Heart left ventricle (tissue), 16 donors: ENCODE measurements at regions not wholly inside any gene's neighbourhood (a gene's known extent, or its start where the extent isn't known, plus 50 kb on each side); places are given as distances from the start of the nearest gene placed in this dataset.

Experiments
- ATAC-seq, 4 donors: fragments of 200-7000 bp; cut with Tn5 transposase; one replicate each; pipeline ENCODE4 v1.9.1; 2020 to 2022; ENCODE audit warnings: moderate library complexity in 4 of 4, mild to moderate bottlenecking in 3 of 4, moderate number of reproducible peaks in 1 of 4
- DNase-seq, 5 donors: peaks; one replicate each; pipeline ENCODE4 v3.0.0-alpha.2; 2020
- H3K27ac ChIP-seq, 12 donors: fragments of 200-600 bp; sonication (generic) in 4 of 12; one replicate each; pipeline versions ENCODE4 v1.5.0 to v1.8.0; 2016 to 2022; ENCODE audit warnings: mild to moderate bottlenecking in 2 of 12
- H3K27me3 ChIP-seq, 9 donors: fragments of 200-600 bp; sonication (generic) in 2 of 9; one replicate each; pipeline versions ENCODE4 v1.5.1 to v1.8.0; 2016 to 2022; ENCODE audit warnings: mild to moderate bottlenecking in 3 of 9
- H3K36me3 ChIP-seq, 9 donors: fragments of 200-600 bp; sonication (generic) in 2 of 9; one replicate each; pipeline versions ENCODE4 v1.5.0 to v1.8.0; 2018 to 2022; ENCODE audit warnings: mild to moderate bottlenecking in 2 of 9
- H3K4me1 ChIP-seq, 12 donors: fragments of 200-600 bp; sonication (generic) in 4 of 12; one replicate each; pipeline versions ENCODE4 v1.5.0 to v1.8.0; 2016 to 2022; ENCODE audit warnings: mild to moderate bottlenecking in 3 of 12
- H3K4me3 ChIP-seq, 12 donors: fragments of 200-600 bp; sonication (generic) in 4 of 12; one replicate each; pipeline versions ENCODE4 v1.5.0 to v1.8.0; 2017 to 2022; ENCODE audit warnings: mild to moderate bottlenecking in 9 of 12, moderate library complexity in 4 of 12
- H3K9me3 ChIP-seq, 12 donors: fragments of 200-600 bp; sonication (generic) in 4 of 12; one replicate each; pipeline versions ENCODE4 v1.5.0 to v1.8.0; 2016 to 2022; ENCODE audit warnings: mild to moderate bottlenecking in 1 of 12
- CTCF ChIP-seq, 12 donors: fragments of 200-600 bp; sonication (generic) in 4 of 12; IDR thresholded peaks; one replicate each; pipeline versions ENCODE4 v1.5.0 to v1.8.0; 2018 to 2022; ENCODE audit warnings: antibody characterized with exemption in 12 of 12, mild to moderate bottlenecking in 5 of 12
- POLR2A ChIP-seq, 2 donors: fragments of 450-650 bp; IDR thresholded peaks; one replicate each; pipeline ENCODE4 v1.6.1; 2017; ENCODE audit warnings: antibody characterized with exemption in 2 of 2, mild to moderate bottlenecking in 2 of 2, moderate library complexity in 2 of 2
- WGBS, 4 donors: extraction: QIAGEN DNeasy Blood & Tissue Kit in 2 of 4; methylation state at CpG; one replicate each; pipeline versions ENCODE4 v1.1.5 to v1.1.7; 2013 to 2018; 5-methylcytosine and 5-hydroxymethylcytosine counted together
- intact Hi-C, 10 donors: fragments of 100-400 bp; cut with DNase I; formaldehyde crosslinking; loops; one replicate each; pipeline versions ENCODE4 v1.11.1 to v1.14.2; 2022
- donor health status: ischemic (EF 13 %, LVEDD 7.1; RV severe dilation, severe dysfunction).
- donor health status: healthy with polysubstance abuse.
- donor health status: DM: no; HTN: yes; CAD: no.
- donor health status: DM: no; HTN: no; CAD: no.
- donor health status: ischemic (EF 25% LVEDD 6.9; RV normal size, moderate dysfunction).
- donor health status: ischemic (EF 25% LVEDD 5.7; RV mildly dilated, moderate dysfunction).
- donor health status: healthy.
- donor health status: DM: yes; HTN: yes; CAD: no.
- donor health status: ischemic (EF 35%, LVEDD 5.7; RV mildly dilated, moderate dysfunction).
- donor health status: nonischemic (EF 11% LVEDD 7.7; RV severe dilation, severe dysfunction).
- donor health status: DM: yes; HTN: yes; CAD: no.
- donor health status: PGD.
- donor health status: ischemic (EF 29% LVEDD 5.4; RV normal size, mild dysfunction).
- donor health status: nonischemic (EF 23%, LVEDD 6.1; RV moderate dilation, normal function).

GRCh38 chr2:221289389-221289788 lies 282.7 kb downstream of the EPHA4 start:
- TF ChIP-seq POLR2A (IDR thresholded peaks at IDR 0.05) = no peak
- no peak for TF ChIP-seq CTCF (IDR thresholded peaks at IDR 0.05)
- 74 to 91% (median 85%) methylated on average over 3 of the region's 3 CpGs for WGBS, 4 donors
- no peaks in the 10 kb centered on the region for H3K36me3 ChIP-seq
- peaks cover 0 to 4% (median 0%) of the 10 kb centered on the region in 12 donors for H3K4me1 ChIP-seq
- DNase-seq = no peak
- H3K27me3 ChIP-seq = no peaks in the 10 kb centered on the region
- H3K9me3 ChIP-seq = no peaks in the 10 kb centered on the region
- H3K4me3 ChIP-seq = no peak overlapping the region
- no peak overlapping the region for H3K27ac ChIP-seq
- no peak for ATAC-seq
- intact Hi-C loops = no loop called here

GRCh38 chr2:221289846-221290245 lies 282.3 kb downstream of the EPHA4 start:
- TF ChIP-seq POLR2A (IDR thresholded peaks at IDR 0.05) (no peak), CTCF (IDR thresholded peaks at IDR 0.05) (no peak)
- Histone ChIP-seq H3K27ac (no peak overlapping the region), H3K4me3 (no peak overlapping the region), H3K4me1 (peaks cover 0 to 7% (median 0%) of the 10 kb centered on the region in 12 donors), H3K9me3 (no peaks in the 10 kb centered on the region), H3K36me3 (no peaks in the 10 kb centered on the region), H3K27me3 (no peaks in the 10 kb centered on the region)
- DNase-seq (no peak), ATAC-seq (no peak)
- intact Hi-C loops = no loop called here

GRCh38 chr2:221293949-221294742 lies 278.0 kb downstream of the EPHA4 start:
- 81 to 95% (median 89%) methylated on average over 6 of the region's 6 CpGs for WGBS, 4 donors
- H3K27ac ChIP-seq = no peak overlapping the region
- no peaks in the 10 kb centered on the region for H3K9me3 ChIP-seq
- H3K36me3 ChIP-seq = no peaks in the 10 kb centered on the region
- H3K4me3 ChIP-seq = no peak overlapping the region
- ATAC-seq (peak in 1 of 4 donors; percentile 33), DNase-seq (no peak)
- intact Hi-C loops = no loop called here
- TF ChIP-seq CTCF (IDR thresholded peaks at IDR 0.05) (no peak), POLR2A (IDR thresholded peaks at IDR 0.05) (no peak)
- no peaks in the 10 kb centered on the region for H3K27me3 ChIP-seq
- peaks cover 0 to 7% (median 0%) of the 10 kb centered on the region in 12 donors for H3K4me1 ChIP-seq

- H3K4me3 ChIP-seq = no peak overlapping the region
- no peak overlapping the region for H3K27ac ChIP-seq
- no peaks in the 10 kb centered on the region for H3K27me3 ChIP-seq
- no peaks in the 10 kb centered on the region for H3K36me3 ChIP-seq
- WGBS, 4 donors = 83 to 100% (median 94%) methylated on average over 2 of the region's 2 CpGs
- H3K9me3 ChIP-seq = no peaks in the 10 kb centered on the region
- intact Hi-C loops = no loop called here
- ATAC-seq (no peak), DNase-seq (no peak)
- no peak for TF ChIP-seq POLR2A (IDR thresholded peaks at IDR 0.05)
- TF ChIP-seq CTCF (IDR thresholded peaks at IDR 0.05) = no peak
- H3K4me1 ChIP-seq = no peaks in the 10 kb centered on the region
These were observed 267.2 kb downstream of the EPHA4 start for GRCh38 chr2:221304916-221305315.
